ENCODE measurements at regions not wholly inside any gene's neighbourhood (a gene's known extent, or its start where the extent isn't known, plus 50 kb on each side); places are given as distances from the start of the nearest gene placed in this dataset.
"Not testable (repeated sequence)": the region's sequence is repeated elsewhere in the genome, so short reads cannot be mapped to it uniquely, and the experiment has no call there.

DNA sequence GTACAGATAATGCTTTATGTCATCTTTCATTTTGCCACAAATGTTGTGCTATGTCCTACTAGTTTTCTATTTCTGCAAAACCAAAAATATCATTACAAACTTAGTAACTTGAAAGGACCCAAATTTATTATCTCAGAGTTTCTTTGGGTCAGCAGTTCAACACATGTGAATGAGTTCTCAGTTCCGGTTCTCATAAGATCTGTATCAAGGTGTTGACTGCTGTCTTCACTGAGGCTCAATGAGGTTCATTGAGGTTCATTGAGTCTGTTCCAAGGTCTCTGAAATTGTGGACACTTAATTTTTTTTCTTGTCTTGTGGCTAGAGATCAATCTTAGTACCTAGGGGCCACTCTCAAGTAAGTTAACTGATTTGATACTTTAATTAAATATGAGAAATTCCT lies 525.1 kb upstream of the BRINP3 start:
- DNase-seq: no peak

DNA sequence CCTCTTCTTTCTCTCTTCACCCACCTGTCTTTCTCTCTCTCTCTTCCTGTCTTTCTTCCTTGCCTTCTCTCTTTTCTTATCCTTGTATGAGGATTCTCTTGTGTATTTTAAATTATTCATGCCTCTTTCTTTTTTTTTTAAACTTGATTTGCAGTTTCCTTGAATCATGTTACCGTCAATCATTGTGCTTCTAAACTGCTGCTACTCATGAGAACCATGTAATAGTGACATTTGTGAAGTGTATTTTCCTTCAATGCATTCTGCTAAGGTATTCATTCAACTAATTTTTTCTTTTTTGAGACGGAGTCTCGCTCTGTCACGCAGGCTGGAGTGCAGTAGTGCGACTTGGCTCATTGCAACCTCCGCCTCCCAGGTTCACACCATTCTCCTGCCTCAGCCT lies 539.1 kb upstream of the BRINP3 start:
- DNase-seq: no peak

DNA sequence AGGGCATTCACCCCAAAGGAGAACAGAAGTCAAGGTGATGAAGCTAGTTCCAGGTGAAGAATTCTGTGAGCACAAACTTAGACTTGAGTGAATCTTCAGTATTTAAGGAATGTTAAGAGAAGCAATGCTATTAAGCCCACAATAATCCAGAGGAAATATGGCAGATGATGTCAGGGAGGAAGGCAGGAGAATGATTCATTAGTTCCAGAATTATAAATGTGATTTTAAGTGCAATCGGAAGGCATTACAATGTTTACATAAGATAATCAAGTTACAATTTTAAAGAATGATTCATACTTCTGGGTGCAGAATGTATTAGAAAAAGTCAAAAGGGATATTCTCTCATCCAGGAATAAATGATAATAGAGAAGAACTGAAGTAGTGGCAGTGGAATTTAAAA lies 545.2 kb upstream of the BRINP3 start:
- no peak for DNase-seq

DNA sequence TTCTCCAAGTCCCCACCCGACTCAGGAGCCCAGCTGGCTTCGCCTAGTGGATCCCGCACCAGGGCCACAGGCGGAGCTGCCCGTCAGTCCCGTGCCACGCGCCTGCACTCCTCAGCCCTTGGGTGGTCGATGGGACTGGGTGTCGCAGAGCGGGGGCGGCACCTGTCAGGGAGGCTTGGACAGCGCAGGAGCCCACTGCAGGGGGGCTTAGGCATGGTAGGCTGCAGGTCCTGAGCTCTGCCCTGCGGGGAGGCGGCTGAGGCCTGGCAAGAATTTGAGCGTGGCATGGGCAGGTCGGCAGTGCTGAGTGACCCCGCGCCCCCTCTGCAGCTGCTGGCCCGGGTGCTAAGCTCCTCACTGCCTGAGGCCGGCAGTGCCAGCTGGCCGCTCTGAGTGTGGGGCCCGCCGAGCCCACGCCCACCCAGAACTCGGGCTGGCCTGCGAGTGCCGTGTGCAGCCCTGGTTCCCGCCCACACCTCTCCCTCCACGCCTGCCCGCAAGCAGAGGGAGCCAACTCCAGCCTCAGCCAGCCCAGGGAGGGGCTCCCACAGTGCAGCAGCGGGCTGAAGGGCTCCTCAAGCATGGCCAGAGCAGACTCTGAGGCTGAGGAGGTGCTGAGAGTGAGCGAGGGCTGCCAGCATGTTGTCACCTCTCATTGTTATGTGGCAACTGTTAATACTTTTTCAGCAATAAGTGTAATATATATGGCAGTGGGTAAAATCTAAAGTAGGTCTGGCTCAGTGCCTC lies 548.4 kb upstream of the BRINP3 start:
- DNase-seq: no peak

DNA sequence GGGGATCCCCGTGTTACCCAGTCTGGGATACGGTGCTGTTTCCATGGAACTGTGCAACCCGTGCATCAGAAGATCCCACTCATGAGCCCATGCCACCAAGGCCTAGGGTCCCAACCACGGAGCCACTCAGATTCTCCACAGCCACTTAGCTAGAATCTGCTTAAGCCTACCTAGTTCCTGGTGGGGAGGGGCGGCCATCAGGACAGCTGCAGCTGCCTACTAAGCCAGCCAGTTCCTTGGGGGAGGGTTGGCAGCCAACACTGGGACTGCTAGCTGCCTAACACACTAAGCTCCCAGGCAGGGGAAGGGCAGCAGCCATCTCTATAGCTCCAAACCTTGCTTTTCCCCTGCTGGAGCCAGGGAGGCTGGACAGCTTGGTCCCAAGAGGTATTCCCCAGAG lies 549.2 kb upstream of the BRINP3 start:
- no peak for DNase-seq

DNA sequence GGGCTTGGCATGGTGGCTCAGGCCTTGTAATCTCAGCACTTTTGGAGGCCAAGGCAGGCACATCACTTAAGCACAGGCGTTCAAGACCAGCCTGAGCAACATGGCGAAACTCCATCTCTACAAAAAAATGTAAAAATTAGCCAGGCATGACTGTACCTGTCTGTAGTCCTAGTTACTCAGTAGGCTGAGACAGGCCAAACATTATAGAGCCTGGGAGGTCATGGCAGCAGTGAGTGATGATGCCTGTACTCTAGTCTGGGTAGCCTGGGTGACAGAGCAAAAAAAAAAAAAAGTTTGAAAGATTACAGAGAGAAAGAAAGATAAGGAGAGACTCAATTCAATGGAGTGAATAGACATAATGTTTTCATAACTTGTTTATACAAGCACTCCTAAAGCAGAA lies 556.5 kb upstream of the BRINP3 start:
- no peak for DNase-seq

DNA sequence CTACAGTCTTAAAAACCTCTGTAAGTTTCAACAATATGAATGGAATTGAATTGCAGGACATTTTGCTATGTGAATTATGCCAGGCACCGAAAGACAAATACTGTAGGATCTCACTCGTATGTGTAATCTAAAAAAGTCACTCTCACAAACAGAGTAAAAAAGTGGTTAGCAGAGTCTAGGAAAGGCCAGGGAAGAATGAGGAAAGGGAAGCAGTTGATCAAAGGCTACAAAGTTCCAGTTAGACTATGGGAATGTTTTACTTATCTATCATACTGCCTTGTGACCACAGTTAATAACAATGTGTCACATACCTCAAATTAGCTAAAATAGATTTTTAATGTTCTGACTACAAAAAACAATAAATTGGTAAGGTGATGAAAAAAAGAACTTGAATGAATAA lies 565.4 kb upstream of the BRINP3 start:
- DNase-seq: no peak

DNA sequence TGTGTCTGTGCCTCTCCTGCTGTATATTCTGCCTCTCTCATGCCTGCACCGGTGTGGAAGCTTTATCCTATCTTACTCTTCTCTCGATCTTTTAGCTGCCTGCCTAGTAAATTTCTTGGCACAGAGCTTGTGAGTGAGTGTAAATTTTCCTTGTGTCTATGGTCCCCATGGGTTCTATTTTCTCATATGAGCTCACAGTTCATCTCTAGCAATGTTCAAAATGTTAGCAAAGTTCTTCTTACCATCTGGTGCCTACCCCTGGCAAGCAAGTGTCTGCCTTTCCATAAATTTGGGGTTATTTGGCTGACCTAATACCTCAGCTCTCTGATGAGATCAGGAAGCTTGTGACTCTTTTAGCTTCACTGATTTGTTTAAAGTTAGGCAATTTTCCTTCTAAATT lies 572.1 kb upstream of the BRINP3 start:
- DNase-seq: no peak

DNA sequence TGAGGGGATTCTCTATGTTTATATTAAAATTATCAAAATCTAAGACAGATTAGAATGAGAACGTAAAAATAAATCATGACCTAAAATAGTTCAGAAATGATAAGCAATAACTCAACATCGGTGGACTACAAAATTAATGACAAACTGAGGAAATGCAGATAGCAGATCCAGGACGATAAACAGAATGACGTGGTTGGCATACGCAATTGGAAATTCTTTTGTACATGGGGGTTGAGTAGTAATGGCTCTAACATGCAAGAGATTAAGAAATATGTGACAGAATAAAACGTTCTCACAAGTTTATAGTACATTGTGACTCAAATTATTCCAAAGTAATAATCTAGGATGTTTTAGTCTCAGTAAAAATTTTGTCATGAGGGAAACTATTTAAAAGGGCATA lies 575.2 kb upstream of the BRINP3 start:
- no peak for DNase-seq

DNA sequence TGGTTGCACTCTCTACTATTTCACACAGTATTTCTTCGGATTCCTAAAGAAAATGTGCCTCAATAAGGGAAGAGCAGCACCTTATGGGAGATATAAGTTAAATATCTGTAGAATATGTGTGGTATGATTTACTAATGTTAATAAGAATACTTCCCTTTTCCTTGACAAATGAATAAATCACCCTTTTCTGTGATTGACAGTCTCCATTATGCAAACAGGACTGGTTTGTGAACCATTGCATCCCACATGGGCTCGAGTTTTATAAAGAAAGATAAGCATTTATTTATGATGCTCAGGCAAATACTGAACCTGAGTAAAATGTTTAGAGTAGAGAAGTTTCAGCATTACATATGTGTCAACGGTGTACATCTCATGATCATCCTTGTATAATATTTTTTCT lies 587.7 kb upstream of the BRINP3 start:
- DNase-seq: no peak

DNA sequence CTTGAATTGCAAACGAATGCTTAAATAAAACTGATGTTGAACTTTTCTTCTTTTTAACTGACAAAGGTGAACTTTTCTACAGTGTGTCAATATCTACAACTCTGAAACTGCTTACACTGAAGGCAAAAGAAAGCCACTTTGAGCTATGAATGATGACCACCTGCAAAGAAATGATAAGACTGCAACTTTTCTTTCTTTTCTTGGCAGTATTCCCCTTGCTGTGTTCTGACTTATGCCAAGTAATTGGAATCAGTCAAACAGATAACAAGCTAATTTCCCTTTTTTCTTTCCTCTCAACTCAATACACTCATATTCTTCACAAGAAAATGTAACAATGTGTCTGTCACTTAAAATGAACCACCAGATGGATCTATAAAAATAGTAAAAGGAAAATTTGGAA lies 588.1 kb upstream of the BRINP3 start:
- DNase-seq: no peak

DNA sequence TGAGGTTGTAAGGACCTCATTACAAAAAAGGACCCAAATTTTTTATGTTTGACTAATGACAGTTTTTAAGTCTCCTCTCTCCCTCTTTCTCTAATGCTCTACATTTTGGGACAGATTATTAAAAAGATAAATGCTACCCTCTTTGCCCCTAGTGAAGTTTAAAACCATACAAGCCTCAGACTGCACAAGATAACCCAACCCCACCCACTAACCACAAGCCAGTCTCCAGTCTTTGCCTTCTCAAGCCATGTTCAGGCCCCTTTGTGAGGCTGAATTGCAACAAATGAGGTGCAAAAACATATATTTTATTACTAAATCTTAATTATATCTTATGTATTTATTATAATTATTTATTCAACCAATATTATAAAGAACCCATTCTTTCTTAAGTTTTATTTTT lies 597.2 kb upstream of the BRINP3 start:
- no peak for DNase-seq

DNA sequence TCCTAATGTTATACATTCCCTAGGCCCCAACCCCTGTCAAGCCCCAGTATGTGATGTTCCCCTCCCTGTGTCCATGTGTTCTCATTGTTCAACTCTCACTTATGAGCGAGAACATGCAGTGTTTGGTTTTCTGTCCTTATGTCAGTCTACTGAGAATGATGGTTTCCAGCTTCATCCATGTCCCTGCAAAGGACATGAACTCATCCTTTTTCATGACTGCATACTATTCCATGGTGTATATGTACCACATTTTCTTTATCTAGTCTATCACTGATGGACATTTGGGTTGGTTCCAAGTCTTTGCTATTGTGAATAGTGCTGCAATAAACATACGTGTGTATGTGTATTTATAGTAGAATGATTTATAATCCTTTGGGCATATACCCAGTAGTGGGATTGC lies 605.4 kb upstream of the BRINP3 start:
- DNase-seq: not testable (repeated sequence)

DNA sequence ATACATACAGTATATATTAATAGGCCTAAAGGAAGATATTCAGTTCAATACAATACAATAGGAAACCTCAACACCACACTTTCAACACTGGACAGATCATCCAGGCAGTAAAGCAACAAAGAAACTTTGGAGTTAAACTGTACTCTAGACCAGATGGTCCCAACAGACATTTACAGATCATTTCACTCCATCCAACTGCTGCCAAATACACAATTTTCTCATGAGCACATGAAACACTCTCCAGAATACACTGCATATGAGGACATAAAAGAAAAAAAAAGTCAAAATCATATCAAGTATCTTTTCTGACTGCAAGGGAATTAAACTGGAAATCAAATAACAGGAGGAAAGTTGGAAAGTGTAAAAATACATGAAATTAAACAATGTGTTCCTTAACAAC lies 607.5 kb upstream of the BRINP3 start:
- DNase-seq: no peak

DNA sequence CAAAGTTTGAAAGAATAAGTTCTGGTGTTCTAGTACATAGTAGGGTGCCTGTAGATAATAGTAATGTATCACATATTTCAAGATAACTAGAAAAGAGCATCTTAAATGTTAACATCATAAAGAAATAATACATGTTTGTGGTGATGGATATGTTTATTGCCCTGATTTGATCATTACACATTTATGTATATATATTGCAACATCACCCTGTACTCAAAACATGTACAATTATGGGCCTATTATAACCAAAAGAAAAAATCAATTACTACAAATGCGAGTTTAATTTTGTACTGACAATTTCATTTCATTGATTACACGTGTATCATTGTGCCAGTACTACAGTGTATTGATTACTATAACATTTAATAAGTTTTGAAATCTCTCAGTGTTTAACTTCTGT lies 609.2 kb upstream of the BRINP3 start:
- DNase-seq: no peak

DNA sequence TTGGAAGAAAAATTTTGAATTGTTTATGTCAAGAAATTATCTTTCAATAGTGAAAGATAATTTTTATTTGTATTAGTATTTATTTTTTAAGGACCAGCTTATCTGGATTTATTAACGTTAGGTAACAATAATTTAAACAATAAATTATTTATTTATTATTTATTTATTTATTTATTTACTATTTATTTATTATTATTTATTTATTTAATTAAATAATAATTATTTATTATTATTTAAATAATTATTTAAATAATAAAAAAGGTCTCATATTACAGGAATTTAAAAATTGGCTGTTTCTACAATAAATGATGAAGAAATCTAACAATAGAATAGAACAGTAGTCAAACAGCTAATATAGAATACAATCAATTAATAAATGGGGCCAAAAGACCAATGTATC lies 618.7 kb upstream of the BRINP3 start:
- DNase-seq: no peak

DNA sequence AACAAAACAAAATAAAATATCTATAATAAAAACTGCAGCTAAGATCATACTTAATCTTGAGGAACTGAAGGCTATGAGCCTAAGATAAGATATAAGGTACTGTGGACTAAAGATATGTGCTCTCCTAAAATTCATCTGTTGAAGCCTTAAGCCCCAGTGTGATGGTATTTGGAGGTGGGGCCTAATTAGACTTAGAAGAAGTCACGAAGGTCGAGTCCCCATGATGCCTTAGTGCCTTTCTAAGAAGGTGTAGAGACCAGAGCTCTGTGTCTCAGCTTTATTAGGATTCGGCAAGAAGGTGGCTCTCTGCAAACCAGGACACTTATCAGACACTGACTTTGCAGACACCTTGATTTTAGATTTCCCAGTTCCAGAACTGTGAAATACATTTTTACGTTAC lies 622.0 kb upstream of the BRINP3 start:
- DNase-seq: no peak

DNA sequence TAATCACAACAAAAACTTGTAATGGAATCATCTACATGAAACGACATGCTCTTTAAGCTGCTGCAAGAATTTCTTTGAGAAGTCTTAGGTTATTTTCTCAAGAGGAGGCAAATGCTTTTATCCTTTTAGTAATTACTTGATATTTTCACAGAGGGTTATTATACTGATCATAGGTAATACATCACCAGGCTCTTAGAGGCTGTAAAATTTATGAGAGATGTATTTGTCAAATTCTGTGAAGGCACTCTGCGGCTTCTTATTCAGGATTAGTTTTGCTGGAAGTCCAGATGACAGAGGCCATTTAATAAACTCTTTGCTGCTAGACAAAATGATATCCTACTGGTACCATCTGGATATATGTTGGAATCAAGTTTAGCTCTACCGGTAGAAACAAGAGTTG lies 624.3 kb upstream of the BRINP3 start:
- no peak for DNase-seq

DNA sequence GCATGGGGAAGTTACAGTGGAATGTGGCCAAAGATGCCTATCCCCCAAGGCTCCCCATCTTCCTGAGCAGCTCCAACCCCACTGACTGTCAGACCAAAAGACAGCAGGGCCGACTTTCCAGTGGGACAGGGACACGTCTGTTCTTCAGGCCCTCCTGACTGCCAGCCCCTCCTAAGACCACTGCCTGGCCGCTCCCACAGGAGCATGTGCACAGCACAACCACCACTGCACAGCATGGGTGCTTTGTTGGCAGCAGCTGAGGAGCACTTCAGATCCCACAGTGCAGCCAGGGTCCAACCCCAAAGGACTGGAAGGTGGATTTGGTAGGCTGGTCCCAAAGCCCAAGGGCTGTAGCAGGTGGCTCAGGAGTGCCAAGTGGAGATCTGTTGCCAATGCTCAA lies 648.3 kb upstream of the BRINP3 start:
- no peak for DNase-seq

DNA sequence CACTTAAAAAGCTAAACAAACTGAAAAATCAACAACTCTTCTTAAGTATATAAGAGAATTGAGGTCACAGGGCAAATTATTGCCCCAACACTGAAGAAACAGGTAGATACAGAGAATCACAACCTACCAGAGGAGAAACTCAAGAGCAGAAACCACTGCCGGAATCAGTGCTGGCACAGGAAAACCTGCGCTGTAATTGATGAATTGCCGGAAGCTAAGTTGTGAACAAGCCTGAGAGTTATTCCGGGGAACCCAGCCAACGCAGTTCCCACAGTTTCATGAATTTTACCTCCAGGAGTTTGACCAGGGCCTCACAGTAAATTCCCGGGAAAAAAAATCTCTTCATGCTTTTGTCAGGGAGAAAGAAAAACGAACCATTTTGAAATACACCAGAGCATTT lies 657.1 kb upstream of the BRINP3 start:
- DNase-seq: no peak

DNA sequence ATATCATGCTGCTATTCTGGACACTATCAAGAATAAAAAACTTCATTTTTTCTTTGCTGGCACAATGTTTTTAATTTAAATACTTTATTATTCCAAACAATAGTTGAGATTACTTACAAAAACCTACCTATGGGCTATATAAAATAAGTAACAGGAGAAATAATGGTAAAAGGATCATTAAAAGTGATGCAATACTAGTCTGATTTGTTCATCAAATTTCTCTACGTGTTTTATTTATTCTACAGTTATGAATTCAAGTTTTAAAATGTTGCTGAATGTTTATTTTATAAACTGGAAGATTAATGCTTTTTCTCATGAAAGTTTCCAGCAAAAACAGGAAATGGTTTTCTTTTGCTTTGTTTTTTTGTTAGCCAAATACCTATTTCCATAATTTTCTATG lies 662.4 kb upstream of the BRINP3 start:
- no peak for DNase-seq

DNA sequence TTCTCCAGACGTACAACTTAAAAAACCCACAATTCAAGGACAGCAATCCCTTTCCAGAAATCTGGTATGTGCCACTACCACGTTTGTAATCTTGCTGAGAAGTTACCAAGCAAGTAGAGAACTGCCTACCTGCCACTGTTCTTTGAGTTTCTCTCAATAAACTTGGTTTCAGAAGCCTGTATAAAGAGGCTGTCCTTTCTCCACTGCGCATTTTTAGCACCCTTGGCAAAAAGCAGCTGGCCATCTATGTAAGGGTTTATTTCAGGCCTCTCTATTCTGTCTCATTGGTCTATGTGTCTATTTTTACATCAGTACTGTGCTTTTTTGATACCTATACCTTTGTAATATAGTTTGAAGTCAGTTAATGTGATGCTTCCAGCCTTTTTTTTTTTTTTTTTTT lies 665.1 kb upstream of the BRINP3 start:
- DNase-seq: no peak

DNA sequence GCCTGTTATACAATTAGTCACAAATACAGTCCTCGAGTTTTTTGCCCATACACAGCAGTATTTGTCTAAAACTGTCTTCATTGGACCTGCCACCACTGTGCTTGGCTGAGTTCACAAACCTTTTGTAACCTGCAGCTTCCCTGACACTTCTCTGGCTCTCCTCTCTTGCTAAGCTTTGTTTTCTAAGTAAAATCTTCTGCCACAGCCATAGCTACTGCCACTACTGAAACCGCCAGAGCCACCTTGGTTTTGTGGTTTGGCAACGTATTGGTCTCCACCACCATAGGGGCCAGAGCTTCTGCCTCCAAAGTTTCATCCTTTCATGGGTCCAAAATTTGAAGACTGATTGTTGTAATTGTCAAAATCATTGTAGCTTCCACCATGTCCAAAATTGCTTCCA lies 668.2 kb upstream of the BRINP3 start:
- no peak for DNase-seq

DNA sequence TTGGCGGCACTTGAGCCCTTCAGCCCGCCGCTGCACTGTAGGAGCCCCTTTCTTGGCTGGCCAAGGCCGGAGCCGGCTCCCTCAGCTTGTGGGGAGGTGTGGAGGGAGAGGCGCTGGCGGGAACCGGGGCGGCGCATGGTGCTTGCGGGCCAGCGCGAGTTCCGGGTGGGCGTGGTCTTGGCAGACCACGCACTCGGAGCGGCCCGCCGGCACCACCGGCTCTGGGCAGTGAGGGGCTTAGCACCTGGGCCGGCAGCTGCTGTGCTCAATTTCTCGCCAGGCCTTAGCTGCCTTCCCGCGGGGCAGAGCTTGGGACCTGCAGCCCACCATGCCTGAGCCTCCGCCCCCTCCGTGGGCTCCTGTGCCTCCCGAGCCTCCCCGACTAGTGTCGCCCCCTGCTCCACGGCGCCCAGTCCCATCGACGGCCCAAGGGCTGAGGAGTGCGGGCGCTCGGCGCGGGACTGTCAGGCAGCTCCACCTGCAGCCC lies 673.7 kb upstream of the BRINP3 start:
- no peak for DNase-seq

DNA sequence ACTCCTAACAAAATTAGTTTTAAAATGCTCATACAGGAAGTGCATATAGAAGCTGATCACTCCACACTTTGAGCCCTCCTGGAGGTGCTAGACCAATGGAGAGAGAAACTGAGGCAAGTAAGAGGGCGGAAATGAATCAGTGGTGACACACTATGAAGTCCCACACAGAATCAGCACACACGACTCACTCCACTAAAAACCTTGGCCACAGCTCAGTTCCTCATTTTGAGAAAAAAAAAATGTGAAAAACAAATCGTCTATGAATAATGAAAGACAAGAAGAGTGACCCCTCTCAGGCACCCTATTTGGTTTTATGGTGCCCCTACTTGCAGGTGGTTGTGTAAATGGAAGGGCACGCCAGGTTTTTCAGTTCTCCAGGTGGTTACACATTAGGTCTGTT lies 675.1 kb upstream of the BRINP3 start:
- DNase-seq: no peak

All from renal pelvis (tissue), 1 donor.